GM10248 (cell line): ENCODE measurements at regions not wholly inside any gene's neighbourhood (a gene's known extent, or its start where the extent isn't known, plus 50 kb on each side); places are given as distances from the start of the nearest gene placed in this dataset.

Experiments used
- CTCF ChIA-PET: fragments of 300-600 bp; sonication (Branson Sonifier 250); formaldehyde crosslinking; extraction: SDS; loops from one replicate; lab custom pipeline; 2021; ENCODE audit warnings: antibody characterized with exemption; lab: Yijun Ruan, JAX
- POLR2A ChIA-PET: fragments of 350-650 bp; sonication (Branson Sonifier 250); formaldehyde crosslinking; extraction: SDS; loops from one replicate; lab custom pipeline; 2020; ENCODE audit warnings: antibody characterized with exemption; lab: Yijun Ruan, JAX
- DNase-seq: peaks from one replicate; pipeline ENCODE4 v3.0.0; 2012; ENCODE audit errors: extremely low spot score
- CTCF ChIP-seq: IDR thresholded peaks from 2 replicates; pipeline ENCODE4 v1.5.1; 2012; ENCODE audit warnings: mild to moderate bottlenecking, low read depth; ENCODE audit errors: extremely low read depth, missing control alignments, control extremely low read depth

GRCh38 chr10:30219971-30220751 lies 128.9 kb downstream of the MTPAP start:
- TF ChIP-seq CTCF = no peak
- POLR2A ChIA-PET = no interaction called here
- CTCF ChIA-PET = interaction anchor here (1.4 kb wide), 1 partner anchor 12 kb away, joined by 4 read pairs; no protein-coding TSS in a partner anchor

DNA sequence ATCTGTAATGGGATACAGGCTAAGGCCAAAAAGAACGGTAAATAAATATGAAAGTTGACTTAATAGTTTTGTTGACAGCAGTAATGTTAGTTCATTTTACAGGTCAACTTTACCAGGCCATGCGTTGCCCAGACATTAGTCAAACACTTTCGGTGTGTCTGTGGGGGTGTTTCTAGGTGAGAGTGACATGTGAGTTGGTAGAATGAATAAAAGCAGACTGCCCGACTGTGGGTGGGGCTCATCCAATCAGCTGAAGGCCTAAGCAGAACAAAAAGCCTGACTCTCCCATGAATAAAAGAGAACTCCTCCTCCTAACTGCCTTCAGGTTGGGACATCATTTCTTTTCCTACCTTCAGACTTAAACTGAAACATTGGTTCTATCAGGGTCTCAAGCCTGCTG lies 132.3 kb downstream of the MTPAP start:
- CTCF ChIA-PET = no interaction called here
- TF ChIP-seq CTCF = no peak

More at GRCh38 chr10:30219971-30220751, 128.9 kb downstream of the MTPAP start:
- DNase-seq = no peak

GRCh38 chr10:30215623-30216022 lies 133.5 kb downstream of the MTPAP start:
- CTCF ChIA-PET = no interaction called here
- POLR2A ChIA-PET = no interaction called here
- DNase-seq = no peak
- TF ChIP-seq CTCF = no peak

More for the DNA sequence above, 132.3 kb downstream of the MTPAP start:
- POLR2A ChIA-PET = no interaction called here
- DNase-seq = no peak

DNA sequence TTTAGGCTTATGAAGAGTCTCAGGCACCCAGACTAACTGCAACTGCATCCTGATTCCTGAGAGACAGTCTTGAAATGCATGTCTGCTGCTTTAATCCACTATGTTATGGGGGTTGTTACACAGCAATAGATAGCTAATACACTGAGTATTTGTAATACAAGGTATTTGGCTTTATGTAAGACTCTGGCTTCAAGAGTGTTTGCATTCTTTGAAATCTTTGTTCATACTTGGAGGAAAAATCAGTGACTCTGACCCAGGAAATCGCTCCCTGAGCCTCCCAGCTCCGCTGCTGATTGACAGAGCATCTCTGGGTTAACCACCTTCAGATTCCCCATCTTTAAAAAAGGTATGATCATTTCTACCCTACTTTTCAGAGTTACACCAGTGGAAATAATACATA lies 133.9 kb downstream of the MTPAP start:
- CTCF ChIA-PET = no interaction called here
- POLR2A ChIA-PET = no interaction called here

DNA sequence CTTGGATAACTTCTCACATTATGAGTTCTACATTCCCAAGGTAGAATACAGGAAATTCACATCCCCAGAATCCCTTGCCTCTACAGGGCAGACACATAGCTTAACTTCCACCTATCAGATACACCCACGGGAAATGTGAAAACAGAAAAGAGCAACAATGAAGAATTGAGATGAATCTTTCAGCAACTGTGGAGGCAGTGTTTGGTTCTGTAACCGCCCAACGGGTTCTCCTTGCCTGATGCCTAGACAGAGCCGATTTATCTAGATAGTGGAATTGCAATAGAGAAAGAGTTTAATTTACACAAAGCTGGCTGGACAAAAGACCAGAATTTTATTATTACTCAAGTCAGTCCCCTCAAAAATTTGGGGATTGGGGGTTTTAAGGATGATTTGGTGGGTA lies 138.8 kb downstream of the MTPAP start:
- ChIA-PET POLR2A (no interaction called here), CTCF (no interaction called here)
- no peak for TF ChIP-seq CTCF
- no peak for DNase-seq

More for the DNA sequence above, 133.9 kb downstream of the MTPAP start:
- TF ChIP-seq CTCF = no peak
- DNase-seq = no peak

DNA sequence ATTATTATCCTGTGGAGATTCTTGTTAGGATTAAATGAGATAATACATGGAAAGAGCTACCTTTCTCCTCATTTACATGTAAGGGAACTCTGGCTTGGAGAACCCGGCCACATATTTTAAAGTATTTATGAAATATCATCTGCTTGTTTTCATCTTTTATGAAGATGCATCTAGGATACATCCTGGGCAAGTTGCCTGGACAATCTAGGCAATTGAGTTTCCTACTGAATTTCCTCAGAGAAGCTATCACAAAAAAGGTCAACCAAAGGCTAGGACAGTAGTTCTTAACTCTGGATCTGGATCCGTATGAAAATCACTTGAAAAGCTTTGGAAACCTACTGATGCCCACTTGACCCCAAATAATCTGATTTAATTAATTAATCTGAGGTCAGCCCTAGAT lies 140.7 kb downstream of the MTPAP start:
- ChIA-PET POLR2A (no interaction called here), CTCF (interaction anchor here (0.7 to 1.6 kb wide), 3 partner anchors 8 to 1041 kb away, joined by 3 to 4 read pairs (median 3); no protein-coding TSS in a partner anchor)
- no peak for DNase-seq
- no peak for TF ChIP-seq CTCF
